Astrocyte (in vitro differentiated cells and primary cell): ENCODE measurements at regions not wholly inside any gene's neighbourhood (a gene's known extent, or its start where the extent isn't known, plus 50 kb on each side); places are given as distances from the start of the nearest gene placed in this dataset.

ENCODE experiments used
- DNase-seq: peaks from one replicate; pipeline ENCODE4 v3.0.0-alpha.2; 2010; ENCODE audit warnings: low read depth
- FAIRE-seq: peaks from 2 replicates; lab custom pipeline; 2011; peaks lifted over from hg19 to GRCh38; lab: Jason Lieb, UNC
- H2AFZ ChIP-seq: 2 replicates; pipeline ENCODE4 v1.6.0; 2012; ENCODE audit warnings: low read depth, low read length, inconsistent platforms
- H3K27ac ChIP-seq: 2 replicates; pipeline ENCODE4 v1.5.1; 2011; ENCODE audit warnings: low read depth, low read length, inconsistent platforms
- H3K27me3 ChIP-seq: 2 replicates; pipeline ENCODE4 v1.6.0; 2011; ENCODE audit warnings: low read length, inconsistent platforms; ENCODE audit not compliant: insufficient read depth
- H3K36me3 ChIP-seq: 2 replicates; pipeline ENCODE4 v1.5.1; 2011; ENCODE audit warnings: low read length, inconsistent platforms; ENCODE audit not compliant: insufficient read depth
- H3K4me1 ChIP-seq: 2 replicates; pipeline ENCODE4 v1.5.1; 2011; ENCODE audit warnings: low read length, inconsistent platforms; ENCODE audit not compliant: insufficient read depth
- H3K4me2 ChIP-seq: 2 replicates; pipeline ENCODE4 v1.6.0; 2012; ENCODE audit warnings: low read length, inconsistent platforms
- H3K4me3 ChIP-seq: 2 replicates; pipeline ENCODE4 v1.5.1; 2011; ENCODE audit warnings: low read depth, mild to moderate bottlenecking, low read length, inconsistent platforms; ENCODE audit not compliant: insufficient read depth
- H3K79me2 ChIP-seq: 2 replicates; pipeline ENCODE4 v1.6.0; 2012; ENCODE audit warnings: mild to moderate bottlenecking, low read length, inconsistent platforms; ENCODE audit not compliant: insufficient read depth
- H3K9ac ChIP-seq: 2 replicates; pipeline ENCODE4 v1.6.0; 2012; ENCODE audit warnings: mild to moderate bottlenecking, low read length, inconsistent platforms
- H3K9me3 ChIP-seq: 2 replicates; pipeline ENCODE4 v1.5.1; 2012; ENCODE audit warnings: low read depth, mild to moderate bottlenecking, low read length, inconsistent platforms; ENCODE audit not compliant: insufficient read depth
- H4K20me1 ChIP-seq: 2 replicates; pipeline ENCODE4 v1.6.0; 2012; ENCODE audit warnings: low read length, inconsistent platforms; ENCODE audit not compliant: insufficient read depth
- H3K27ac Mint-ChIP-seq: one replicate; pipeline ENCODE4 v1.8.0; 2021; ENCODE audit warnings: mild to moderate bottlenecking, mixed read lengths; ENCODE audit not compliant: unreplicated experiment
- H3K27me3 Mint-ChIP-seq: one replicate; pipeline ENCODE4 v1.8.0; 2021; ENCODE audit warnings: low read depth, mixed read lengths; ENCODE audit not compliant: unreplicated experiment
- H3K36me3 Mint-ChIP-seq: one replicate; pipeline ENCODE4 v1.8.0; 2021; ENCODE audit warnings: low read depth, mixed read lengths; ENCODE audit not compliant: unreplicated experiment
- H3K4me1 Mint-ChIP-seq: one replicate; pipeline ENCODE4 v1.8.0; 2021; ENCODE audit warnings: low read depth, mixed read lengths; ENCODE audit not compliant: unreplicated experiment
- H3K4me3 Mint-ChIP-seq: one replicate; pipeline ENCODE4 v1.8.0; 2021; ENCODE audit warnings: mild to moderate bottlenecking, moderate library complexity, mixed read lengths; ENCODE audit not compliant: unreplicated experiment
- H3K9me3 Mint-ChIP-seq: one replicate; pipeline ENCODE4 v1.8.0; 2021; ENCODE audit warnings: mild to moderate bottlenecking, mixed read lengths; ENCODE audit not compliant: unreplicated experiment
- EZH2 ChIP-seq: IDR thresholded peaks from 2 replicates; pipeline ENCODE4 v1.6.1; 2012; ENCODE audit warnings: mild to moderate bottlenecking, low read length, inconsistent platforms; ENCODE audit not compliant: insufficient read depth
- TF ChIP-seq, protein P1 (sequence below): IDR thresholded peaks from 2 replicates; pipeline ENCODE4 v1.5.1; 2011; ENCODE audit warnings: low read depth, mild to moderate bottlenecking, inconsistent platforms, low read length, moderate library complexity; ENCODE audit not compliant: insufficient read depth

DNA sequence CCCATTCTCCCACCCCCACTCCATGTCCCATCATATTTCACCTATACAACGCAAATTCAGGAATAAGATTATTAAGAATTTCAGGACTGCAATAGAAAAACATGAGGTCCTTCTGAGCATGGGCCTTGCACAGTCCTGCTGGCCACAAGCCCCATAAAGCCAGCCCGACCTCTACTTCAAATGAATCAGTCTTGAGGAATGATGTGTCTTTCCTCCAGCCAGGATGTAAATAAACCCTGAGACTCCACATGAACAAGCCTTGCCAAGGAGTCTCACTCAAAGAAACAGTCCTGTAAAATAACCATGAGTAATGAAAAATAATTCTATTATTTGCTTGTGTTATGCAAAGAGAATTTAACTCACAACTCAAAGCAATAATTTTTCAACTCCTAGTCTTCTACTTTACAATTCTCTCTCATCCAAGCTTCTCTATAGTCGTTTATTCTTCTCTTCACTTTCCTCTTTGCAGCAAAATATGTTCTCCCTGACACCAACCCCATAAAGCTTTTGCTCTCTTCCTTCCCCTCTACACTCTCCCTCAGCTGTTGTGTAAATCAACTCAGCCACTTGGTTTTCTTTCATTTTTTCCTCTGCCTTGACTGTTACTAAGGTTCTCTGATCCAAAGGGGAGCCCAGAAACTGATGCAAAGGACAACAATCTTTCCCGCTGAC, 140.1 kb upstream of the MOCS2 start:
- Histone ChIP-seq H3K27ac (peak overlapping the region; percentile 57), H3K36me3 (no peaks in the 10 kb centered on the region), H3K9ac (no peak overlapping the region), H4K20me1 (no peaks in the 10 kb centered on the region), H3K4me2 (peak overlapping the region; percentile 67), H2AFZ (no peak overlapping the region), H3K27me3 (no peaks in the 10 kb centered on the region), H3K4me1 (peaks cover 35% of the 10 kb centered on the region), H3K4me3 (no peak overlapping the region), H3K9me3 (no peaks in the 10 kb centered on the region), H3K79me2 (no peaks in the 10 kb centered on the region)
- Mint-ChIP-seq H3K4me3 (no peak overlapping the region), H3K27me3 (no peaks in the 10 kb centered on the region), H3K27ac (peak overlapping the region; percentile 75), H3K9me3 (no peaks in the 10 kb centered on the region), H3K36me3 (no peaks in the 10 kb centered on the region), H3K4me1 (peaks cover 38% of the 10 kb centered on the region)
- TF ChIP-seq, protein P1, sequence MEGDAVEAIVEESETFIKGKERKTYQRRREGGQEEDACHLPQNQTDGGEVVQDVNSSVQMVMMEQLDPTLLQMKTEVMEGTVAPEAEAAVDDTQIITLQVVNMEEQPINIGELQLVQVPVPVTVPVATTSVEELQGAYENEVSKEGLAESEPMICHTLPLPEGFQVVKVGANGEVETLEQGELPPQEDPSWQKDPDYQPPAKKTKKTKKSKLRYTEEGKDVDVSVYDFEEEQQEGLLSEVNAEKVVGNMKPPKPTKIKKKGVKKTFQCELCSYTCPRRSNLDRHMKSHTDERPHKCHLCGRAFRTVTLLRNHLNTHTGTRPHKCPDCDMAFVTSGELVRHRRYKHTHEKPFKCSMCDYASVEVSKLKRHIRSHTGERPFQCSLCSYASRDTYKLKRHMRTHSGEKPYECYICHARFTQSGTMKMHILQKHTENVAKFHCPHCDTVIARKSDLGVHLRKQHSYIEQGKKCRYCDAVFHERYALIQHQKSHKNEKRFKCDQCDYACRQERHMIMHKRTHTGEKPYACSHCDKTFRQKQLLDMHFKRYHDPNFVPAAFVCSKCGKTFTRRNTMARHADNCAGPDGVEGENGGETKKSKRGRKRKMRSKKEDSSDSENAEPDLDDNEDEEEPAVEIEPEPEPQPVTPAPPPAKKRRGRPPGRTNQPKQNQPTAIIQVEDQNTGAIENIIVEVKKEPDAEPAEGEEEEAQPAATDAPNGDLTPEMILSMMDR = no peak
- TF ChIP-seq EZH2 = no peak
- FAIRE-seq = peak; percentile 95
- peak; percentile 98 for DNase-seq

DNA sequence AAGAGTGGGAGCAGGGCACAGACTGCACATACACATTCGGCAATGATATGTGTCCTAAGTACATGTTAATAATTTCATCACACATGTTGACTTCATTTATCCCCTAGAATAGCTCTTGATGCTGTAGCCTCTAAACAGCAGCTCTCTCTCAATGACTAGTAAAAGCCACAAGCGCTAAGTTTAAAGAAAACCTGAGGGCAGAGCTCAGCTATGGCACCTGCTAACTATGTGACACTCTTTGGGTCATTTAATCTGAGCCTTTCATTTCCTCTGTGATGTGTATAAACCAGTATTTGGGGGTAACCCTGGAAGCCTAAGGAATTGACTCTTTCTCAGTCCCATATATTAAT, 140.6 kb upstream of the MOCS2 start:
- peaks cover 38% of the 10 kb centered on the region for H3K4me1 Mint-ChIP-seq
- no peak for DNase-seq
- Histone ChIP-seq H3K4me2 (peak overlapping the region; percentile 67), H3K9me3 (no peaks in the 10 kb centered on the region), H3K9ac (no peak overlapping the region), H3K4me3 (no peak overlapping the region), H4K20me1 (no peaks in the 10 kb centered on the region), H3K79me2 (no peaks in the 10 kb centered on the region), H3K27ac (peak overlapping the region; percentile 57), H3K27me3 (no peaks in the 10 kb centered on the region), H3K36me3 (no peaks in the 10 kb centered on the region), H2AFZ (no peak overlapping the region), H3K4me1 (peaks cover 34% of the 10 kb centered on the region)
- no peaks in the 10 kb centered on the region for H3K27me3 Mint-ChIP-seq
- peak overlapping the region; percentile 75 for H3K27ac Mint-ChIP-seq
- FAIRE-seq = no peak
- no peaks in the 10 kb centered on the region for H3K36me3 Mint-ChIP-seq
- TF ChIP-seq, protein P1 = no peak
- no peak for TF ChIP-seq EZH2
- H3K4me3 Mint-ChIP-seq = no peak overlapping the region
- no peaks in the 10 kb centered on the region for H3K9me3 Mint-ChIP-seq

DNA sequence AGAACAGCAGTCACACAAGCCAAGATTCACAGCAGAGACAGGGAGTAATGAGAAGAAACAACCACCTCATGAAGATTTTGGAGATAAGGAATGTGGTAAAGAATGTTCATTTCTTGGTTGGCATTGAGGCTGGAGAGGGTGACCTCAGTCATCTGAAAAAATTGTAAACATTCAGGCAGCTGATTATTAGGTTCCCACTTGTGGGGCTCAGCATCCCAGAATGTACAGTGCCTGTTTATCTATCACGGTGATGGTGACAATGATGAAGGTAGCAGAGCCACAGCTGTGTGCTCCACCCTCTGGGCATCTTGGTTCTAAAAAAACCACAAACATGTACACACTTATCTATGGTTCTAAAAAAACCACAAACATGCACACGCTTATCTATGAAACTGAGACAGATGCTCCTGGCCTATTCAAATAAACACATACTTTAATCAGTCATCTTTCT, 143.9 kb upstream of the MOCS2 start:
- Mint-ChIP-seq H3K27ac (peak overlapping the region; percentile 60), H3K36me3 (no peaks in the 10 kb centered on the region), H3K27me3 (no peaks in the 10 kb centered on the region), H3K9me3 (no peaks in the 10 kb centered on the region), H3K4me3 (no peak overlapping the region), H3K4me1 (peaks cover 48% of the 10 kb centered on the region)
- H3K27me3 ChIP-seq = no peaks in the 10 kb centered on the region
- no peak overlapping the region for H2AFZ ChIP-seq
- TF ChIP-seq, protein P1 = no peak
- no peak for TF ChIP-seq EZH2
- H3K36me3 ChIP-seq = no peaks in the 10 kb centered on the region
- peak overlapping the region; percentile 24 for H3K4me2 ChIP-seq
- H3K9ac ChIP-seq = no peak overlapping the region
- peaks cover 28% of the 10 kb centered on the region for H3K4me1 ChIP-seq
- H3K79me2 ChIP-seq = no peaks in the 10 kb centered on the region
- DNase-seq (peak; percentile 95), FAIRE-seq (peak; percentile 93)
- H4K20me1 ChIP-seq = no peaks in the 10 kb centered on the region
- no peak overlapping the region for H3K4me3 ChIP-seq
- H3K9me3 ChIP-seq = no peaks in the 10 kb centered on the region
- no peak overlapping the region for H3K27ac ChIP-seq
